ENCODE measurements at regions not wholly inside any gene's neighbourhood (a gene's known extent, or its start where the extent isn't known, plus 50 kb on each side); places are given as distances from the start of the nearest gene placed in this dataset.
"Not testable (repeated sequence)": the region's sequence is repeated elsewhere in the genome, so short reads cannot be mapped to it uniquely, and the experiment has no call there.

GRCh38 chr1:228668553-228669241, 66.6 kb upstream of the RHOU start:
- no peak for DNase-seq (ENCODE audit: extremely low read depth in 1 of 2, low read depth in 1 of 2)

GRCh38 chr1:228669242-228669585, 66.1 kb upstream of the RHOU start:
- DNase-seq (ENCODE audit: extremely low read depth in 1 of 2, low read depth in 1 of 2) = no peak

DNA sequence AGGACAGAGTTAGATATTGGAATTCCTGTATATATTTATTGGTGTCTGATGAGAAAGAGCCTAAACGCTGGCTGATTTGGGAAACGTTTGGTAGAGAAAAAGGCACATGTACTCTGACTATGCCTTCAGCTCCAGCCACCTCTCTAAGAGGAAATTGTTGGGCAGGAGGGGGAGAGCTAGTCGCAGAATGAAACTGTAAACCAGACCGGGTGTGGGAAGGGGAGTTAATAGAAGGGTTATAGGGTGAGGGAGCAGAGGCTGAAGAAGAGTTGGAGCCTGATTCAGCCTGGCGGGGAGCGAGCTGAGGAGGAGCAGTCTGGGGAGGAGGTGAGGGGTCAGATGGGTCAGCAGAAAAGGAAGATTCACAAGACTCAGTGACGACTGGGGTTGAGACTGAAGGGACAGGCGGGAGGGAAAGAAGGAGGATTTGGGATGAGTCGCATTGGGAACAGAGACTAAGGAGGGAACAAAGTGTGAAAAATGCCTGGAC, 54.2 kb upstream of the RHOU start:
- not testable (repeated sequence) for DNase-seq (ENCODE audit: extremely low read depth in 1 of 2, low read depth in 1 of 2)

- DNase-seq (ENCODE audit: extremely low read depth in 1 of 2, low read depth in 1 of 2) = no peak
These were observed 51.9 kb upstream of the RHOU start for GRCh38 chr1:228683428-228683827.

- DNase-seq (ENCODE audit: extremely low read depth in 1 of 2, low read depth in 1 of 2) = no peak
These were observed 50.7 kb upstream of the RHOU start for GRCh38 chr1:228684607-228685006.

DNA sequence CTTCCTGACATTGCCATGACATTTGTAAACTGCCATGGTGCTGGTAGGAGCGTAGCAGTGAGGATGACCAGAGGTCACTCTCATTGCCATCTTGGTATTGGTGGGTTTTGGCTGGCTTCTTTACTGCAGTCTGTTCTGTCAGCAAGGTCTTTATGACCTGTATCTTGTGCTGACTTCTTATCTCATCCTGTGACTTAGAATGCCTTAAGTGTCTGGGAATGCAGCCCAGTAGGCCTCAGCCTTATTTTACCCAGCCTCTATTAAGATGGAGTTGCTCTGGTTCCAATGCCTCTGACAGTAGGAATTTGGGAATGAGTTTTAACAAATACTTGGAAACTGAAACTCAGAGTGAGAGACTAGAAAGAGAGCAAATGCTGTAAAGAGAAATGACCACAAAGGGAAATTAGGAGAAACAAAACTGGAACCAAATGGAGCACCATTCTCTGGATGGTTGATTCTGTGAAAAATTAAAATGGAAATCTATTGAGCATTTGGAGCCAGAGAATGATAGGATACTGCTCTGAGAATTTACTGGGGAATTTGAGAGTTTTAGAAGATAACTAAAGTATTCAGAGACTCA, 50.1 kb upstream of the RHOU start:
- DNase-seq (ENCODE audit: extremely low read depth in 1 of 2, low read depth in 1 of 2) = no peak

All from activated CD8-positive, alpha-beta memory T cell treated with anti-CD3 and anti-CD28 coated beads for 1 hour (primary cell).